IMR-90 (cell line): ENCODE measurements at regions not wholly inside any gene's neighbourhood (a gene's known extent, or its start where the extent isn't known, plus 50 kb on each side); places are given as distances from the start of the nearest gene placed in this dataset.

ENCODE experiments used
- ATAC-seq: fragments of 200-7000 bp; cut with Tn5 transposase; 2 replicates; pipeline ENCODE4 v1.9.1; 2020; ENCODE audit warnings: low read depth, mild to moderate bottlenecking, moderate library complexity
- BruUV-seq: library from RNA; stranded (reverse); fragments of 400-500 nt; replicated peaks from 2 replicates; lab custom pipeline; 2021; lab: Mats Ljungman, UMichigan
- CTCF ChIA-PET: fragments of 300-600 bp; formaldehyde crosslinking; extraction: SDS; loops from one replicate; lab custom pipeline; 2021; ENCODE audit warnings: antibody characterized with exemption; lab: Yijun Ruan, JAX
- POLR2A ChIA-PET: fragments of 300-600 bp; sonication (Branson Sonifier 250); formaldehyde crosslinking; loops from one replicate; lab custom pipeline; 2022; ENCODE audit warnings: antibody characterized with exemption; ENCODE audit not compliant: unreplicated experiment; lab: Charles Lee
- DNase-seq: peaks from one replicate; pipeline ENCODE4 v3.0.0; 2013
- H2AFZ ChIP-seq: replicated peaks from 2 replicates; pipeline ENCODE3; 2013; ENCODE audit warnings: low read length, mild to moderate bottlenecking; ENCODE audit not compliant: poor library complexity
- H2AK5ac ChIP-seq: 2 replicates; pipeline ENCODE4 v1.6.1; 2013; ENCODE audit warnings: low read depth, low read length, inconsistent platforms
- H2AK9ac ChIP-seq: replicated peaks from 2 replicates; pipeline ENCODE3; 2013; ENCODE audit warnings: mild to moderate bottlenecking, low read depth, low read length, moderate library complexity; ENCODE audit not compliant: poor library complexity
- H2BK120ac ChIP-seq: 2 replicates; pipeline ENCODE4 v1.6.1; 2013; ENCODE audit warnings: low read depth, low read length, inconsistent platforms
- H2BK15ac ChIP-seq: 3 replicates; pipeline ENCODE4 v1.6.1; 2013; ENCODE audit warnings: low read depth, low read length, inconsistent platforms
- H2BK20ac ChIP-seq: 2 replicates; pipeline ENCODE4 v1.6.1; 2013; ENCODE audit warnings: low read depth, mild to moderate bottlenecking, inconsistent platforms, low read length, moderate library complexity
- H2BK5ac ChIP-seq: 2 replicates; pipeline ENCODE4 v1.6.1; 2013; ENCODE audit warnings: mild to moderate bottlenecking, low read depth, low read length, inconsistent platforms; ENCODE audit not compliant: poor library complexity, severe bottlenecking
- H3K14ac ChIP-seq: replicated peaks from 2 replicates; pipeline ENCODE4 v1.6.1; 2013; ENCODE audit warnings: low read depth, low read length, inconsistent platforms
- H3K18ac ChIP-seq: 2 replicates; pipeline ENCODE4 v1.6.1; 2013; ENCODE audit warnings: low read depth, low read length, control low read depth
- H3K23ac ChIP-seq: 2 replicates; pipeline ENCODE4 v1.6.1; 2013; ENCODE audit warnings: low read depth, low read length, inconsistent platforms
- H3K27ac ChIP-seq: 2 replicates; pipeline ENCODE4 v1.5.1; 2013; ENCODE audit warnings: mild to moderate bottlenecking, control low read depth, low read length; ENCODE audit not compliant: insufficient read depth
- H3K27me3 ChIP-seq: 2 replicates; pipeline ENCODE4 v1.6.1; 2013; ENCODE audit warnings: low read length; ENCODE audit not compliant: control insufficient read depth, insufficient read depth
- H3K36me3 ChIP-seq: 2 replicates; pipeline ENCODE4 v1.6.1; 2013; ENCODE audit warnings: low read length, mixed read lengths; ENCODE audit not compliant: control insufficient read depth, insufficient read depth
- H3K4ac ChIP-seq: 2 replicates; pipeline ENCODE4 v1.6.1; 2013; ENCODE audit warnings: low read depth, low read length, inconsistent platforms
- H3K4me1 ChIP-seq: 2 replicates; pipeline ENCODE4 v1.6.1; 2013; ENCODE audit warnings: low read length, mixed read lengths; ENCODE audit not compliant: control insufficient read depth, insufficient read depth
- H3K4me2 ChIP-seq: 2 replicates; pipeline ENCODE4 v1.6.1; 2013; ENCODE audit warnings: low read depth, mild to moderate bottlenecking, control low read depth, low read length, moderate library complexity
- H3K4me3 ChIP-seq: 2 replicates; pipeline ENCODE4 v1.5.1; 2013; ENCODE audit warnings: low read depth, mild to moderate bottlenecking, control low read depth, low read length, moderate library complexity; ENCODE audit not compliant: insufficient read depth
- H3K56ac ChIP-seq: 2 replicates; pipeline ENCODE4 v1.6.1; 2013; ENCODE audit warnings: low read length, inconsistent platforms; ENCODE audit not compliant: insufficient read depth; ENCODE audit errors: extremely low read depth
- H3K79me1 ChIP-seq, 2 experiments: 2 replicates each; pipeline ENCODE4 v1.6.1; 2013; ENCODE audit warnings: low read length in 2 of 2, inconsistent platforms in 1 of 2, low read depth in 1 of 2
- H3K9ac ChIP-seq: 2 replicates; pipeline ENCODE4 v1.6.1; 2013; ENCODE audit warnings: low read depth, low read length, control low read depth
- H3K9me1 ChIP-seq: 2 replicates; pipeline ENCODE4 v1.6.1; 2013; ENCODE audit warnings: low read length, inconsistent platforms; ENCODE audit not compliant: insufficient read depth
- H3K9me3 ChIP-seq: 2 replicates; pipeline ENCODE4 v1.6.1; 2013; ENCODE audit warnings: low read length; ENCODE audit not compliant: control insufficient read depth, insufficient read depth
- H4K20me1 ChIP-seq: 2 replicates; pipeline ENCODE4 v1.6.1; 2013; ENCODE audit warnings: low read length, inconsistent platforms; ENCODE audit not compliant: insufficient read depth
- H4K5ac ChIP-seq: 2 replicates; pipeline ENCODE4 v1.6.1; 2013; ENCODE audit warnings: mild to moderate bottlenecking, low read depth, low read length, control low read depth
- H4K8ac ChIP-seq, 2 experiments: 2 replicates each; pipeline ENCODE4 v1.6.1; 2013; ENCODE audit warnings: low read depth in 2 of 2, low read length in 2 of 2, control low read depth in 1 of 2, inconsistent platforms in 1 of 2
- H4K91ac ChIP-seq: 2 replicates; pipeline ENCODE4 v1.6.1; 2013; ENCODE audit warnings: low read depth, low read length, inconsistent platforms; ENCODE audit not compliant: insufficient read depth
- BHLHE40 ChIP-seq: fragments of 150-350 bp; IDR thresholded peaks from 2 replicates; pipeline ENCODE4 v1.6.1; 2016; ENCODE audit warnings: mild to moderate bottlenecking, low read depth, low read length
- CEBPB ChIP-seq: IDR thresholded peaks from 2 replicates; pipeline ENCODE4 v1.6.1; 2012; ENCODE audit warnings: low read depth, low read length, improper control_type of control experiment
- CHD1 ChIP-seq: IDR thresholded peaks from 2 replicates; pipeline ENCODE4 v1.6.1; 2012; ENCODE audit warnings: low read depth, low read length, improper control_type of control experiment
- FOS ChIP-seq: fragments of 150-350 bp; IDR thresholded peaks from 2 replicates; pipeline ENCODE4 v1.6.1; 2016; ENCODE audit warnings: low read depth, low read length
- MAFK ChIP-seq: IDR thresholded peaks from 2 replicates; pipeline ENCODE4 v1.6.1; 2012; ENCODE audit warnings: low read depth, low read length, improper control_type of control experiment
- MXI1 ChIP-seq: IDR thresholded peaks from 2 replicates; pipeline ENCODE4 v1.6.1; 2012; ENCODE audit warnings: low read depth, mild to moderate bottlenecking, low read length, moderate library complexity, borderline replicate concordance
- NFE2L2 ChIP-seq: fragments of 150-350 bp; IDR thresholded peaks from 2 replicates; pipeline ENCODE4 v1.6.1; 2016; ENCODE audit warnings: low read depth, mild to moderate bottlenecking, low read length
- POLR2A ChIP-seq: IDR thresholded peaks from 2 replicates; pipeline ENCODE4 v1.6.1; 2012; ENCODE audit warnings: mild to moderate bottlenecking, low read depth, low read length
- RAD21 ChIP-seq: IDR thresholded peaks from 2 replicates; pipeline ENCODE4 v1.6.1; 2012; ENCODE audit warnings: low read length, improper control_type of control experiment
- RCOR1 ChIP-seq: IDR thresholded peaks from 2 replicates; pipeline ENCODE4 v1.6.1; 2012; ENCODE audit warnings: mild to moderate bottlenecking, low read length, improper control_type of control experiment; ENCODE audit not compliant: insufficient replicate concordance
- RFX5 ChIP-seq: IDR thresholded peaks from 2 replicates; pipeline ENCODE4 v1.8.0; 2012; ENCODE audit warnings: low read depth, mild to moderate bottlenecking, low read length, moderate library complexity
- SMC3 ChIP-seq: fragments of 150-350 bp; IDR thresholded peaks from 2 replicates; pipeline ENCODE4 v1.6.1; 2016; ENCODE audit warnings: low read depth, mild to moderate bottlenecking, antibody characterized with exemption, low read length, moderate library complexity
- WGBS, 2 experiments: methylation state at CpG; one replicate each; pipeline versions ENCODE4 v1.1.5 to v1.1.7; 2013; ENCODE audit warnings: missing lambda C conversion rate in 2 of 2; ENCODE audit not compliant: insufficient read length in 1 of 2; ENCODE audit errors: extremely low coverage in 2 of 2; 5-methylcytosine and 5-hydroxymethylcytosine counted together
- dilution Hi-C: fragments of 300-500 bp; cut with HindIII; formaldehyde crosslinking; loops from one replicate; pipeline ENCODE4 v1.14.3; 2018; ENCODE audit warnings: low sequenced_read_pairs; ENCODE audit not compliant: unreplicated experiment
- in situ Hi-C: fragments of 300-500 bp; cut with MboI; formaldehyde crosslinking; loops from 3 replicates; pipeline ENCODE4 v1.14.3; 2019; ENCODE audit warnings: low sequenced_read_pairs, inconsistent platforms, mixed read lengths
- intact Hi-C: fragments of 100-400 bp; cut with micrococcal nuclease; formaldehyde crosslinking; loops from 2 replicates; pipeline ENCODE4 v1.10.0; 2022
- TF ChIP-seq, protein P1 (sequence below): fragments of 150-350 bp; IDR thresholded peaks from 2 replicates; pipeline ENCODE4 v1.6.1; 2016; ENCODE audit warnings: low read depth, mild to moderate bottlenecking, low read length, moderate library complexity, borderline replicate concordance
- TF ChIP-seq, protein P2 (sequence below): conservative IDR thresholded peaks from 2 replicates; pipeline ENCODE4 v1.5.1; 2012; ENCODE audit warnings: mild to moderate bottlenecking, low read depth, low read length, improper control_type of control experiment
- TF ChIP-seq, protein P3 (sequence below): fragments of 150-350 bp; IDR thresholded peaks from 2 replicates; pipeline ENCODE4 v1.6.1; 2017; ENCODE audit warnings: mild to moderate bottlenecking, antibody characterized with exemption, low read length, low read depth

DNA sequence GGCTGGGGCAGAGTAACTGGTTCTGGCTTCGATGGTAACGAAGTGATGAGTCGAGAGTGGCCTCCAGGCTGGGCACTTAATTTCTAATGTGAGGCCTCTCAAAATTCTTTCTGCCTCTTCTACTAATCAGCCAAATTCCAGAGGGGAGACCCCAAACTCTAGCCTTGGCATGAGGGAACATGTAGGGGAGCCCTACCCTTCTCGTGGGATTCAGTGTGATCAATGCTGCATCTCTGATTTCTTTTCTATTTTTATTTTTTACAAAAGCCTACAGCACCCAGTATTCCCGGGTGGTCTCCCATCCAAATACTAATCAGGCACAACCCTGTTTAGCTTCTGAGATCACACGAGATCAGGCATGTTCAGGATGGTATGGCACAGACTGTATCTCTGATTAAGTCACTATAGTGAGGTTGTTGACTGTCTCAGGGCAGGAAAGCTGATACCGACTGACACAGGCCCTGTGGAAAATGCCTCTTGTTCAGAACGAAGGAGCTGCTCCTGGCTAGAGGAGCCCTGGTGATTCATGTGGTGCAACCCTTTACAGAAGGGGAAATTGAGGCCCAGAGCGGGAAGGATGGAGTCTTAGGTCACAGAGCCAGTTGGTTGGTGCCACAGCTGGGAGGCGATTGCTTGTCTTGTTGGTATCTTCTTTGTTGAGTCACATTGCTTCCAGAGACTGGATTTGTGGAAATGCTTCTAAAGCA, 126.3 kb upstream of the HS6ST1 start:
- Histone ChIP-seq H3K36me3 (no peaks in the 10 kb centered on the region), H2AFZ (peak overlapping the region; percentile 33), H3K14ac (no peak overlapping the region; the same call in 1 of the 2 replicates), H3K4me1 (peaks cover 10% of the 10 kb centered on the region; the same call in 1 of the 2 replicates), H3K9me1 (no peaks in the 10 kb centered on the region; the same call in 1 of the 2 replicates), H3K9me3 (no peaks in the 10 kb centered on the region), H2BK120ac (no peak overlapping the region), H4K8ac (no peak overlapping the region), H2BK15ac (no peak overlapping the region), H3K4me3 (no peak overlapping the region), H3K23ac (peak overlapping the region; percentile 47; the same call in 1 of the 2 replicates), H3K79me1 (no peaks in the 10 kb centered on the region), H2AK9ac (no peak overlapping the region), H4K20me1 (no peaks in the 10 kb centered on the region), H2BK20ac (no peak overlapping the region), H3K56ac (no peak overlapping the region), H3K18ac (no peak overlapping the region), H2AK5ac (0 out of 2 replicates have a peak overlapping the region, but pooled peaks have one; percentile 39), H3K27me3 (peaks cover 2% of the 10 kb centered on the region; the same call in 1 of the 2 replicates), H3K4me2 (no peak overlapping the region), H4K91ac (no peak overlapping the region), H3K27ac (no peak overlapping the region), H2BK5ac (no peak overlapping the region), H4K5ac (no peak overlapping the region), H3K4ac (peak overlapping the region; percentile 51; the same call in 1 of the 2 replicates), H3K9ac (no peak overlapping the region)
- BruUV-seq = no TSS peak
- ChIA-PET CTCF (no interaction called here), POLR2A (no interaction called here)
- dilution Hi-C loops (no loop called here), intact Hi-C loops (no loop called here), in situ Hi-C loops (no loop called here)
- no peak for ATAC-seq
- 78% methylated on average over 3 of the region's 10 CpGs; no CpG with 5 or more reads in 1 of the 2 experiments for WGBS, 2 experiments
- peak; percentile 4 for DNase-seq
- TF ChIP-seq, protein P1, sequence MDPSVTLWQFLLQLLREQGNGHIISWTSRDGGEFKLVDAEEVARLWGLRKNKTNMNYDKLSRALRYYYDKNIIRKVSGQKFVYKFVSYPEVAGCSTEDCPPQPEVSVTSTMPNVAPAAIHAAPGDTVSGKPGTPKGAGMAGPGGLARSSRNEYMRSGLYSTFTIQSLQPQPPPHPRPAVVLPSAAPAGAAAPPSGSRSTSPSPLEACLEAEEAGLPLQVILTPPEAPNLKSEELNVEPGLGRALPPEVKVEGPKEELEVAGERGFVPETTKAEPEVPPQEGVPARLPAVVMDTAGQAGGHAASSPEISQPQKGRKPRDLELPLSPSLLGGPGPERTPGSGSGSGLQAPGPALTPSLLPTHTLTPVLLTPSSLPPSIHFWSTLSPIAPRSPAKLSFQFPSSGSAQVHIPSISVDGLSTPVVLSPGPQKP = no peak
- TF ChIP-seq MAFK = no peak
- no peak for TF ChIP-seq CEBPB
- TF ChIP-seq MXI1 = no peak
- no peak for TF ChIP-seq RFX5
- TF ChIP-seq CHD1 = no peak
- no peak for TF ChIP-seq POLR2A
- no peak for TF ChIP-seq RCOR1
- TF ChIP-seq, protein P2, sequence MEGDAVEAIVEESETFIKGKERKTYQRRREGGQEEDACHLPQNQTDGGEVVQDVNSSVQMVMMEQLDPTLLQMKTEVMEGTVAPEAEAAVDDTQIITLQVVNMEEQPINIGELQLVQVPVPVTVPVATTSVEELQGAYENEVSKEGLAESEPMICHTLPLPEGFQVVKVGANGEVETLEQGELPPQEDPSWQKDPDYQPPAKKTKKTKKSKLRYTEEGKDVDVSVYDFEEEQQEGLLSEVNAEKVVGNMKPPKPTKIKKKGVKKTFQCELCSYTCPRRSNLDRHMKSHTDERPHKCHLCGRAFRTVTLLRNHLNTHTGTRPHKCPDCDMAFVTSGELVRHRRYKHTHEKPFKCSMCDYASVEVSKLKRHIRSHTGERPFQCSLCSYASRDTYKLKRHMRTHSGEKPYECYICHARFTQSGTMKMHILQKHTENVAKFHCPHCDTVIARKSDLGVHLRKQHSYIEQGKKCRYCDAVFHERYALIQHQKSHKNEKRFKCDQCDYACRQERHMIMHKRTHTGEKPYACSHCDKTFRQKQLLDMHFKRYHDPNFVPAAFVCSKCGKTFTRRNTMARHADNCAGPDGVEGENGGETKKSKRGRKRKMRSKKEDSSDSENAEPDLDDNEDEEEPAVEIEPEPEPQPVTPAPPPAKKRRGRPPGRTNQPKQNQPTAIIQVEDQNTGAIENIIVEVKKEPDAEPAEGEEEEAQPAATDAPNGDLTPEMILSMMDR = no peak
- TF ChIP-seq NFE2L2 = no peak
- no peak for TF ChIP-seq RAD21
- TF ChIP-seq BHLHE40 = no peak
- no peak for TF ChIP-seq FOS
- TF ChIP-seq, protein P3, sequence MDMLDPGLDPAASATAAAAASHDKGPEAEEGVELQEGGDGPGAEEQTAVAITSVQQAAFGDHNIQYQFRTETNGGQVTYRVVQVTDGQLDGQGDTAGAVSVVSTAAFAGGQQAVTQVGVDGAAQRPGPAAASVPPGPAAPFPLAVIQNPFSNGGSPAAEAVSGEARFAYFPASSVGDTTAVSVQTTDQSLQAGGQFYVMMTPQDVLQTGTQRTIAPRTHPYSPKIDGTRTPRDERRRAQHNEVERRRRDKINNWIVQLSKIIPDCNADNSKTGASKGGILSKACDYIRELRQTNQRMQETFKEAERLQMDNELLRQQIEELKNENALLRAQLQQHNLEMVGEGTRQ = no peak
- no peak for TF ChIP-seq SMC3
